ENCODE measurements at regions not wholly inside any gene's neighbourhood (a gene's known extent, or its start where the extent isn't known, plus 50 kb on each side); places are given as distances from the start of the nearest gene placed in this dataset.

DNA sequence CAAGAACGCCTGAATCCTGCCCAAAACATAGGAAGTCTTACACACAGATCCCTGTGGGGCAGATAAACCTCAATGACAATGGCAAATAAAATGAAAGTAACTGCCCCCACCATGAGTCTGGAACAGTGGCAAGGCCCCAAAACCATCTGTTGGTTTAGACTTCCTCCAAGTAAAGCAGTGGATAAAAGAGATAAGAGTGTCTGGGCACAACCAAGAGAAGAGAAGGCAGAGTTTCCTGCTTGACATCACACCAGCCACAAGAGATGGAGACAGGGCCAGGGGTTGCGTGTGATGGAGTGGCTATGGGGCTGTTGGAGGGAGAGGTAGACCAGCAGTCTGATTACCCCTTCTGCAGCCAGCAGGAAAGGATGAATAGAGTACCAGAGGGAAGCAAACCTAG lies 212.1 kb upstream of the POU3F3 start:
- TF ChIP-seq, protein P1, sequence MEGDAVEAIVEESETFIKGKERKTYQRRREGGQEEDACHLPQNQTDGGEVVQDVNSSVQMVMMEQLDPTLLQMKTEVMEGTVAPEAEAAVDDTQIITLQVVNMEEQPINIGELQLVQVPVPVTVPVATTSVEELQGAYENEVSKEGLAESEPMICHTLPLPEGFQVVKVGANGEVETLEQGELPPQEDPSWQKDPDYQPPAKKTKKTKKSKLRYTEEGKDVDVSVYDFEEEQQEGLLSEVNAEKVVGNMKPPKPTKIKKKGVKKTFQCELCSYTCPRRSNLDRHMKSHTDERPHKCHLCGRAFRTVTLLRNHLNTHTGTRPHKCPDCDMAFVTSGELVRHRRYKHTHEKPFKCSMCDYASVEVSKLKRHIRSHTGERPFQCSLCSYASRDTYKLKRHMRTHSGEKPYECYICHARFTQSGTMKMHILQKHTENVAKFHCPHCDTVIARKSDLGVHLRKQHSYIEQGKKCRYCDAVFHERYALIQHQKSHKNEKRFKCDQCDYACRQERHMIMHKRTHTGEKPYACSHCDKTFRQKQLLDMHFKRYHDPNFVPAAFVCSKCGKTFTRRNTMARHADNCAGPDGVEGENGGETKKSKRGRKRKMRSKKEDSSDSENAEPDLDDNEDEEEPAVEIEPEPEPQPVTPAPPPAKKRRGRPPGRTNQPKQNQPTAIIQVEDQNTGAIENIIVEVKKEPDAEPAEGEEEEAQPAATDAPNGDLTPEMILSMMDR (conservative IDR thresholded peaks at IDR 0.05; ENCODE audit: low read depth, low read length), result no peak

DNA sequence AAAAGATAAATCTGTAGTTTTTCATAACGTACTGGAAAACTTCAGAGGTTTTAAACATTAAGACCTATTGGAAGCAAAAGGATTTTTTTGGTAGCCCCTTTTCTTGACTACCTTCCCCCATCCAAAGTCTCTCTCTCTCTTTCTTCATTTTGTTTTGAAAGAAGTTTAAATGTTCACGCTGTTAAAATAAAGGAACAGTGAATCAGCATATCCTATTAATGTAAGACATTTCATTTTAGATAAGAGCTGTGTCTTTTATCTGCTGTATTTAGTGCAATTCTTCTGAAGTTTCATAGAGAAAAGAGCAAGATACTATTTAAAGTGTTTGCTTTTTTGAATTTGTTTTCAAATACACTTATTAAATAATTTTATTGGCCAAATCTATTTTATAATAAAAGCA lies 205.5 kb upstream of the POU3F3 start:
- no peak overlapping the region for H3K4me3 ChIP-seq (ENCODE audit: low read depth, low read length)
- no peak for DNase-seq (ENCODE audit: low read depth)
- TF ChIP-seq, protein P1 (conservative IDR thresholded peaks at IDR 0.05; ENCODE audit: low read depth, low read length), result no peak

More for the DNA sequence above, 212.1 kb upstream of the POU3F3 start:
- DNase-seq (ENCODE audit: low read depth), result no peak
- H3K4me3 ChIP-seq (ENCODE audit: low read depth, low read length), result no peak overlapping the region

DNA sequence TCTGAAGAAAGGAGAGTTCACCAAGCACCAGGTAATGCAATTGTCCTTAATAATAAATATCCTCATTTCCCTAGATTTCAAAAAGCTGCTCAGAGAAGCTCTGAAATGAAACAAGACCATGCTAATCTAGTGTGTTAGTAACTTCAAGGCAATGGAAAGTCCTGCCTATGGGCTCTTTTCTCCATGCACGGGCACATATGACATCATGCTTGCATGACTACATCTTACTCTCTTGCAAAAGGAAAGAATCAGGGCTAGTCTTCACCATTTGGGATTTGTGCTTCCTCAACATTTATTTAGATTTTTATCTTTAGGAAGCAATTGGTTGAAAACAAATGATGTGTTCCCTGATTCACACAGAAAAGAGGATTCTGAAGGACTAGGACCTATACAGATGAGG lies 204.0 kb upstream of the POU3F3 start:
- no peak overlapping the region for H3K4me3 ChIP-seq (ENCODE audit: low read depth, low read length)
- TF ChIP-seq, protein P1 (conservative IDR thresholded peaks at IDR 0.05; ENCODE audit: low read depth, low read length), result no peak
- no peak for DNase-seq (ENCODE audit: low read depth)

DNA sequence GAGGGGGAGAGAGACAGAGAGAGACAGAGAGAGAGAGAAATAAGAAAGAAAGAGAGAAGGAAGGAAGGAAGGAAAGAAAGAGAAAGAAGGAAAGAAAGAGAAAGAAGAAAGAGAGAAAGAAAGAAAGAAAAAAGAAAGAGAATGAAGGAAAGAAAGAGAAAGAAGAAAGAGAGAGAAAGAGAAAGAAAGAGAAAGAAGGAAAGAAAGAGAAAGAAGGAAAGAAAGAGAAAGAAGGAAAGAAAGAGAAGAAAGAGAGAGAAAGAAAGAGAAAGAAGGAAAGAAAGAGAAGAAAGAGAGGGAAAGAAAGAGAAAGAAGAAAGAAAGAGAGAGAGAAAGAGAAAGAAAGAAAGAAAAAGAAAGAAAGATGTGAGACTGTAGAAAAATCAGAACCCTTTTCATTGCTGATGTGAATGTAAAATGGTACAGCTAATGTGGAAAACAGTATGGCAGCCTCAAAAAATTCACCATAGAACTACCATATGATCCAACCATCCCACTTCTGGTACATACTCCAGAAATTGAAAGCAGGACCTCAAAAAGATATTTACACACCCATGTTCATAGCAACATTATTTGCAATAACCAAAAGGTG lies 203.4 kb upstream of the POU3F3 start:
- DNase-seq (ENCODE audit: low read depth), result no peak
- TF ChIP-seq, protein P1 (conservative IDR thresholded peaks at IDR 0.05; ENCODE audit: low read depth, low read length), result no peak
- H3K4me3 ChIP-seq (ENCODE audit: low read depth, low read length), result no peak overlapping the region

DNA sequence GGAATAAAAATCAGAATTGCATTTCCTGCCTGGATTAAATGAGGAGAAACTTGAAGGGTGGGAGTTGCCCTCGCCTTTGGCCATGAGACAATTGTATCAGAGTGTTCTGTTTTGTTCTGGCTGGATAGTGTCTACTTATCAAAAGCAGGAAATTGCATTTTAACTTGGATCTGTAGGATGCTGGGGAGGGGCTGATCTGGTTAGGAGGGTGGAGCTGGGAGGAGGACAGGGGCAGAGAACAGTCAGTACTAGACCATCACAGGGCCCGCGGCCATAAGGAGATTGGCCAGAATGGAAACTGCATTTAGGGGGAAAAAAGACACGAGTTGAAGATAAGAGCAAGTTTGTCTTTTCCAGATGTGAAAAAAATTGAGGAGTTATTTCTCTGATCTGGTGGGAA lies 199.1 kb upstream of the POU3F3 start:
- H3K4me3 ChIP-seq (ENCODE audit: low read depth, low read length), result no peak overlapping the region
- DNase-seq (ENCODE audit: low read depth), result no peak
- TF ChIP-seq, protein P1 (conservative IDR thresholded peaks at IDR 0.05; ENCODE audit: low read depth, low read length), result no peak

DNA sequence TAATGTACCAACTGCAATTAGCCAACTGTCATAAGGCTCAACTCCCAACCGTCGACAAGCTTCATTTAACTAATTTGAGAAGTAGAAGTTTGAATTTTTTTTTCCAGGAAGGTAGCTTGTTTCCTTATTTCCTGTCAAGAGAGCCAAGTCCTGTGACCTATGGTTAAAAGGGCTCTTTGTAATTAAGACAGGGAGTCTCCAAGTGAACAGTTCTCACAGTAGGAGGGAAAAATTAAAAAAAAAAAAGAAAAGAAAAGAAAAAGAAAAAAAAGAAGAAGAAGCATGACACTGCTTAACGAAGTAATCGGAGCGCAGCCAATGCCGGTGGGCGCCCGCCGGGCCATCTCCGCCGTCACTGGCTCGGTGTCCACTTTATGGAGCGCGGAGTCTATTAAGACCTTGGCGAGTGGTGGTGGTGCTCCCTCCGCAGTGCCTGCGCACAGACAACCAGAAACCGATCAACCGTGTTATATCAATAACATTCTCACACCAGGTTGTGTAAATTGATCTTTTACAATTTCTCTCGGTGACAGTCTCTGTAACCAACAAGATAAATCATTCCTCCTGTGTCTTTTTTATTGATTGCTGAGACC lies 197.2 kb upstream of the POU3F3 start:
- TF ChIP-seq, protein P1 (conservative IDR thresholded peaks at IDR 0.05; ENCODE audit: low read depth, low read length), result no peak
- DNase-seq (ENCODE audit: low read depth), result no peak
- H3K4me3 ChIP-seq (ENCODE audit: low read depth, low read length), result no peak overlapping the region

Measured in choroid plexus epithelial cell (primary cell).